ENCODE measurements at regions not wholly inside any gene's neighbourhood (a gene's known extent, or its start where the extent isn't known, plus 50 kb on each side); places are given as distances from the start of the nearest gene placed in this dataset.

DNA sequence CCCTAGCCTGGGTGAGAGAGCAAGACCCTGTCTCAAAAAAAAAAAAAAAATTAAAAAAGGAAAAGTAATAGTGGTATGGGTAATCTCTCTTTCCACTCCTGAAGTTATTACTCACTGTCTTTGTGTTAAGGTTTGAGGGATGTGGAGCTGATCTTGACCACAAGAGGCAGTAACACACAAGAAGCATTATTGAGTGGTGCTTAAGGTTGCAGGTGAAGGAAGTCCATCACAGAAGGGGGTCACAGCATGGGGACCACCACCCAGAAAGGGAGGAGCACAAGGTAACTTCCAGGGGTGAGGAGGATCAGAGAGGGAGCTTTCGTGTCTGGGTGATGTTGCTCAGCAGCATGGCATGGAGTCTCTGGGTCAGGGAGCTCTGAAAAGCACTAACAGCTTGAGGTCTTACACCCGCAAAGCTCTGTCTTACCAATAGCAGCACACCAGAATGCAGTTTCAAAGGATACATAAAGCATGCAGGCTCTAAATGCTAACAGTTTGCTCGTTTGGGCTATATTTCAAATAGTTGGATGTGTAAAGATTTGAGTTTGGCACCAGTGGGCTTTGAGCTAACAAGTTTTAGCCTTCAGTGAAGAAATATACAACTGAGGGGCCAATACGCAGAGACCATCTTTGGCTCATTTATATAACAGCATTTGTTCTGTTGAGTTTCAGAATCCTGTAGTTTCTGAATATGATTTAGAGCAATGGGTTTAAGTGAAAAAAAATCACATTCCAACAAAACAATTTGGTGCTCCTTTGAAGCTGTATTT, 100.4 kb upstream of the DNAJC1 start:
- H3K4me3 ChIP-seq (ENCODE audit: insufficient read depth, low read depth, low read length), result no peak overlapping the region
- no peaks in the 10 kb centered on the region for H3K79me1 ChIP-seq (ENCODE audit: low read depth in 1 of 2, low read length in 2 of 2)
- no peak overlapping the region for H4K91ac ChIP-seq (ENCODE audit: insufficient read depth, low read depth, low read length)
- no peak for TF ChIP-seq SMC3 (IDR thresholded peaks at IDR 0.05; ENCODE audit: low read depth, low read length)
- TF ChIP-seq MXI1 (IDR thresholded peaks at IDR 0.05; ENCODE audit: borderline replicate concordance, low read depth, low read length), result no peak
- TF ChIP-seq RAD21 (IDR thresholded peaks at IDR 0.05; ENCODE audit: low read length), result no peak
- TF ChIP-seq, protein P1, sequence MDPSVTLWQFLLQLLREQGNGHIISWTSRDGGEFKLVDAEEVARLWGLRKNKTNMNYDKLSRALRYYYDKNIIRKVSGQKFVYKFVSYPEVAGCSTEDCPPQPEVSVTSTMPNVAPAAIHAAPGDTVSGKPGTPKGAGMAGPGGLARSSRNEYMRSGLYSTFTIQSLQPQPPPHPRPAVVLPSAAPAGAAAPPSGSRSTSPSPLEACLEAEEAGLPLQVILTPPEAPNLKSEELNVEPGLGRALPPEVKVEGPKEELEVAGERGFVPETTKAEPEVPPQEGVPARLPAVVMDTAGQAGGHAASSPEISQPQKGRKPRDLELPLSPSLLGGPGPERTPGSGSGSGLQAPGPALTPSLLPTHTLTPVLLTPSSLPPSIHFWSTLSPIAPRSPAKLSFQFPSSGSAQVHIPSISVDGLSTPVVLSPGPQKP (IDR thresholded peaks at IDR 0.05; ENCODE audit: borderline replicate concordance, low read depth, low read length), result no peak
- dilution Hi-C loops (cut with HindIII; ENCODE audit: low sequenced_read_pairs, unreplicated experiment) (no loop called here), intact Hi-C loops (cut with micrococcal nuclease) (no loop called here), in situ Hi-C loops (cut with MboI; ENCODE audit: low sequenced_read_pairs) (no loop called here)
- WGBS, 2 experiments (ENCODE audit: extremely low coverage in 2 of 2, insufficient read length in 1 of 2), result 0% methylated on average over 1 of the region's 4 CpGs; no CpG with 5 or more reads in 1 of the 2 experiments
- no peak overlapping the region for H3K56ac ChIP-seq (ENCODE audit: extremely low read depth, insufficient read depth, low read length)
- no peak overlapping the region for H4K8ac ChIP-seq (ENCODE audit: low read depth in 2 of 2, low read length in 2 of 2)
- no peaks in the 10 kb centered on the region for H3K9me3 ChIP-seq (ENCODE audit: control insufficient read depth, insufficient read depth, low read length)
- no peaks in the 10 kb centered on the region for H3K9me1 ChIP-seq (ENCODE audit: insufficient read depth, low read length)
- no peak overlapping the region for H3K14ac ChIP-seq (replicated peaks; ENCODE audit: low read depth, low read length)
- no peak overlapping the region for H3K18ac ChIP-seq (ENCODE audit: low read depth, low read length)
- ChIA-PET POLR2A (ENCODE audit: unreplicated experiment) (no interaction called here), CTCF (interaction anchor here (0.6 kb wide), 1 partner anchor 811 kb away, joined by 3 read pairs; no protein-coding TSS in a partner anchor)
- H2AK5ac ChIP-seq (ENCODE audit: low read depth, low read length), result no peak overlapping the region
- H4K20me1 ChIP-seq (ENCODE audit: insufficient read depth, low read length), result no peaks in the 10 kb centered on the region
- H2BK5ac ChIP-seq (ENCODE audit: low read depth, low read length, poor library complexity, severe bottlenecking), result no peak overlapping the region
- ATAC-seq (ENCODE audit: low read depth), result no peak
- DNase-seq, result no peak
- H2BK120ac ChIP-seq (ENCODE audit: low read depth, low read length), result no peak overlapping the region
- no peak overlapping the region for H2BK20ac ChIP-seq (ENCODE audit: low read depth, low read length)
- no peak overlapping the region for H3K4ac ChIP-seq (ENCODE audit: low read depth, low read length)
- no TSS peak for BruUV-seq (replicated peaks)
- H2BK15ac ChIP-seq (ENCODE audit: low read depth, low read length), result no peak overlapping the region
- H3K9ac ChIP-seq (ENCODE audit: low read depth, low read length), result no peak overlapping the region
- H3K27ac ChIP-seq (ENCODE audit: insufficient read depth, low read length), result no peak overlapping the region
- H3K4me2 ChIP-seq (ENCODE audit: low read depth, low read length), result no peak overlapping the region
- no peak overlapping the region for H3K23ac ChIP-seq (ENCODE audit: low read depth, low read length)
- no peak overlapping the region for H2AK9ac ChIP-seq (replicated peaks; ENCODE audit: low read depth, low read length, poor library complexity)
- no peaks in the 10 kb centered on the region for H3K27me3 ChIP-seq (ENCODE audit: control insufficient read depth, insufficient read depth, low read length)
- H3K4me1 ChIP-seq (ENCODE audit: control insufficient read depth, insufficient read depth, low read length), result no peaks in the 10 kb centered on the region
- no peak overlapping the region for H2AFZ ChIP-seq (replicated peaks; ENCODE audit: low read length, poor library complexity)
- H4K5ac ChIP-seq (ENCODE audit: low read depth, low read length), result no peak overlapping the region
- no peaks in the 10 kb centered on the region for H3K36me3 ChIP-seq (ENCODE audit: control insufficient read depth, insufficient read depth, low read length)

All from IMR-90 (cell line).